ENCODE measurements at regions not wholly inside any gene's neighbourhood (a gene's known extent, or its start where the extent isn't known, plus 50 kb on each side); places are given as distances from the start of the nearest gene placed in this dataset.
"Not testable (repeated sequence)": the region's sequence is repeated elsewhere in the genome, so short reads cannot be mapped to it uniquely, and the experiment has no call there.

DNA sequence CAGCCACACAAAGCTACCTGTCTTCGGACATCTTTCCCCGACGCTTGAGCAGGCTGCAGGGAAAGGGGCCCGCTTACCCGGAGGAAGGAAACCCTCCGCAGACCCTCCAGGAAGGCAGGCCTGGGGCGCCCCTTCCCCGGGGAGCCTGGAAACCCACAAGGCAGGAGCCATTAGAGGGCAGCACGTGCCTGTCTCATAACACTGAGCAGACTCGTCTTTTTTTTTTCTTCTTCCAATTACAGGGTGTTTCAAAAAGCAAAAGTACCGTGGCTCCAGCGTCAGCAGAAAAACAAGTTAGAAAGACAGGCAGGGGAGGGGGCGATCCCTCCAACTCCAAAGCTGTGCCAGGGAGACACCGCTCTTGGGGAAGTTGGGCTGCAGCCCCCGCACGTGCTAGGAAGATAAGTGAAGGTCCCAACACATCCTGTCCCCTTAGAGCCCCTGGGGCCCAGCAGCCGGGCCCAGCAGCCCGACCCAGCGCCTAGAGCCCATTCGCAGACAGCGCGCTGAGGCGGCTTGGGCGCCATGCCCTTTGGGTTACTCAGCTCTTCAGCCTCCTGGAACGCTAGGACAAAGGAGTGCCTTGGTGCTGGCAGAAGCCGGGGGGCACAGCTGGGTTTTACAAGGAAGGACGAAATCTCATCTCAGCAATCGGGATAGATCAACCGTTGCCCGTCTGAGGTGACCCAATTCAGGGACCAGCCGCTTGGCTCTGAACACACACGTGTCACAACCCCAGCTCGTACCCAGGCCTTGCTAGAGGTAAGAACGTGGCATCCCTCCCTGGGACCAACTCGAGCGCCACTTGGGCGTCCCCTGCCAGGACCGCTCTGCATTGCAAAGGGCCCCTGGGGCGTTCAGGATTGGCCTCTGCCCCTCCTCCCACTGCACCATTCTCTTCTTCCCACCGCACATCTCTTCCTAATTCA lies 136.3 kb downstream of the LY86 start:
- peak in 1 of 2 donors; percentile 6 for DNase-seq (ENCODE audit: low read depth in 2 of 2)

DNA sequence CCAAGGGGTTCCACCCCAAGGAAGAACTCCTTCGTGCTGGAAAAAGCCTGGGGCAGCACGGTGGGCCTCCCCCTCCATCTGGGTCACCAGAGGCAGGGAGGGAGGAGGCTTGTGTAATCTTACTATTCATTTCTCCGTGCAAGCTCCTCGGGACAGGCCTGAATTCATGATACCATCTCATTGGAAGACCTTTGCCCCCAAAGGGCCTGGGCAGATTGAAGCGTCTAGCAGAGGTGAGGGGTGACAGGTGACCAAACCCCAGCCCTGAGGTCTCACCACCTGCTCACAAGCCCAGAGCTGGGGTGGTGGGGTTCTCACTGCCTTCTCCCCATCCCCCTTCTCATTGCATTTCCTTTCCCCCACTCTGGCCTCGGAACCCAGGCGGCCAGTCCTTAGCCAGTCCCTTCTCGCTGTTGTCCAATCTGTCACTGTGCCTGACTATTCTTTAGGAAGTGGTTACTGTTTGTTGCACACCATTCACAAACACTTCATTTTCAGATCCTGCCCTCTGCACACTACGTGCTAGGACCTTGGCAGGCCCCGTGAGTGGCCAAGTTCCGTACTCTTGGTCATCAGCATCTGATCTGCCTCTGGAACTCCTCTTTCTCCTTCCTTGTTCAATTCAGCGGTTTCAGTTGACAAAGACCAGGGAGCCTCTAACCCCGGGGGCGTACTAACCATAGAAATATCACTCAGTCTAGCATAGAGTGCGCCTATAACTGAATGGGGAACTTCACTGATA lies 137.1 kb downstream of the LY86 start:
- DNase-seq (ENCODE audit: low read depth in 2 of 2): no peak

DNA sequence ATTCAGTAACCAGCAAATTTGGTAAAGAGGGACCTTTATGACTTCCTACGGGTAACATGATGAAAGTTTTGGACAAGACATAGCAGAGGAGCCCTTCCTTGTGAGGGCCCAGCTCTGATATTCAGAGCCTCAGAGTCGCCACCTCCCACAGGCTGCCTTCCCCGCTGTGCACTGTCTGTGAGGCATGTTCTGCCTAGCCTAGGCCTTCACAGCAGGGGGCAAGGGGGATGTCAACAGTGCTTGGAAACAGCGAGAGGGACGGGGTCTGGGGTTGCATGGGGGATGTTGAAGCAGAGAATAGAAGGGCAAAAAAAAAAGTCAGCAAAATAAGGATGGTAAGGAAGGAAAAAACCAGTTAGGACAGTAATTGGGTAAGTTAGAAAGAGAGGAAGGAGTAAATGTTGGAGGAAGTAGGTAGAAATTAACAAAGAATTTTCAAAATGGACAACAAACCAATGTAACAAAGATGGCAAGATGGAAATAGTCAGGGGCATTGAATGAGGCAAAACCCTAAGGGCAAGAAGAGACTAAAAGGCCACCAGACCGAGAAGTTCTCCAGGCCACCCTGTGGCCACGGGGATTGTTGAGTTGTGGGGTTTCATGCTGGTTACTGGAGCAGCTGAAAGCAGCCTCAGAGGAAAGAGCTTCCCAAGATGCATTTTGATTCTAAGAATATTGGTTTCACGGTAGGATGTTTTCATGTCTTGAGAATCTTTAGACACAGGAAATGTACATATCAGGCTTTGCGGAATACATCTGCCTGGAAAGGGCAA lies 139.8 kb downstream of the LY86 start:
- no peak for DNase-seq (ENCODE audit: low read depth in 2 of 2)

DNA sequence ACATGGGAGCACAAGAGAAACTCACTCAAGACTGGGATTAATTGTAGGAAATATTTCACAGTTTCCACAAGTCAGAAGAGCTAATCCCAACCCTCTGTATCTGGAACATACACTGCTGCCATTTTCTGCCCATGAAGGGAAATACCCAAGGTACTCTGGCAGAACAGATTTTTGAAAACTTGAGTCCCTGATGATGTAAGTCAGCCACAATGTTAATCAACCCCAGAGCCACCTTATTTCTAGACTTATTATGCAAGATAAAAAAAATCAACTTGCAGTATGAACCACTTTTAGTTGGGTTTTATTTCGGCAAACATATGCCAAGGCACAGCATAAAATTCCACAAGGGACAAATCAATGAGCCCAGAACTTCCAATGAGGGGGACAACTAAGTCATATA lies 141.5 kb downstream of the LY86 start:
- no peak for DNase-seq (ENCODE audit: low read depth in 2 of 2)

DNA sequence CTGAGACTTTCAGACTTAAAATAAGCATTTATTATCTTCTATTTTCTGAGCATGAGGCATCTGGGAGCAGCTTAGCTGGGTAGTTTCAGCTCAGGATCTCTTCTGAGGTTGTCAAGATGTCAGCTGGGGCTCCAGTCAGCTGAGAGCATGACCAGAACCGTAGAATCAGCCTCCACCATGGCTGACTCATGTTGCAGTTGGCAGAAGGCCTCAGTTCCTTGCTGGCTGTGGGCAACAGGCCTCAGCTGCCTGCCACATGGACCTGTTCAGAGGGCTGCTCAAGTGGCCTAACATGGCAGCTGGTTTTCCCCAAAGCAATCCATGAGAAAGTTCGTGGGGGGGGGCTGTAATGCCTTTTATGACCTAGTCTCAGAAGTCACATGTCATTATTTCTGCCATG lies 142.3 kb downstream of the LY86 start:
- DNase-seq (ENCODE audit: low read depth in 2 of 2): no peak

DNA sequence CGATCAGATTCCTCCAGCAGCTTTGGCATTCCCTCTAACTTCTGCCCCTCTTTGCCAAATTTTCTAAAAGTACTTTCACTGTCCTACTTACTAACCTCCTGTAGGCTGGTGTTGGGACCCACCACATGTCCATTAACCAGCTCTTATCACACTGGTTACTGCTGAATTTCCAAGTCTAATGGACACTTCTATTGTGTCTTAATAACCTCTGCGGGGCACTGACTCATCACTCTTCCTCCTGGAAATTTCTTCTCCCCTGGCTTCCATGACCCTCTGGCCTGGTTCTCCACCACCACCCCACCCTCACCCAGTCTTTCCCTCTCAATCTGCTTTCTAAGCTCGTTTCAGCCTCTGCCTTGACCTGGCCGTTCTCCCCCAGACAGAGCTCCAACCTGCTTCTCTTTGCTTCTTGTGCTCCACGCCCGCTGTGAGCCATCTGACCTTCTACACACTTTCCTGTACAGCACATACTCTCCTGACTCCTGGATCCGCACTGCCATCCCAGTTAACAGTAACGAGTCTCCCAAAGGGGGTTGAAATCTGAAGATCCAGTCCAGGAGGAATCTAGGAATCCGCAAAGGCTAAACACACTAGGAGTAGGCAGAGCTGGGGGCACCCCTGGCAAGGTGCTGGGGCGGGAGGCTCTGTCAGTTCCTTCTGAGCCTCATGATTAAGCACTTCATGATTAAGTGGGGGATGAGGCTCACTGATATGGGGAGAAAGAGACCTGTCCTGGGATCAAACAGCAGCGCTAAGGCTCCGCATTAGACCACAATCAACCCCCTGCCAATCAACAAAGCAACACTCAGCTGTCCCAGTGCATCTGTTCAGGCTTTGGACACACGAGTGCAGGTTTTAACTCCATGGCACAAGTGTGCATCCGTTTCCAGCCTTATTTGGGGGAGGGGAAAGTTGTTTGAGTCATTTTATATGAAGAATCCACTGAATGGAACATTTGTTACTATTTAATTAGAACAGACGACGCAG lies 146.3 kb downstream of the LY86 start:
- DNase-seq (ENCODE audit: low read depth in 2 of 2): no peak

DNA sequence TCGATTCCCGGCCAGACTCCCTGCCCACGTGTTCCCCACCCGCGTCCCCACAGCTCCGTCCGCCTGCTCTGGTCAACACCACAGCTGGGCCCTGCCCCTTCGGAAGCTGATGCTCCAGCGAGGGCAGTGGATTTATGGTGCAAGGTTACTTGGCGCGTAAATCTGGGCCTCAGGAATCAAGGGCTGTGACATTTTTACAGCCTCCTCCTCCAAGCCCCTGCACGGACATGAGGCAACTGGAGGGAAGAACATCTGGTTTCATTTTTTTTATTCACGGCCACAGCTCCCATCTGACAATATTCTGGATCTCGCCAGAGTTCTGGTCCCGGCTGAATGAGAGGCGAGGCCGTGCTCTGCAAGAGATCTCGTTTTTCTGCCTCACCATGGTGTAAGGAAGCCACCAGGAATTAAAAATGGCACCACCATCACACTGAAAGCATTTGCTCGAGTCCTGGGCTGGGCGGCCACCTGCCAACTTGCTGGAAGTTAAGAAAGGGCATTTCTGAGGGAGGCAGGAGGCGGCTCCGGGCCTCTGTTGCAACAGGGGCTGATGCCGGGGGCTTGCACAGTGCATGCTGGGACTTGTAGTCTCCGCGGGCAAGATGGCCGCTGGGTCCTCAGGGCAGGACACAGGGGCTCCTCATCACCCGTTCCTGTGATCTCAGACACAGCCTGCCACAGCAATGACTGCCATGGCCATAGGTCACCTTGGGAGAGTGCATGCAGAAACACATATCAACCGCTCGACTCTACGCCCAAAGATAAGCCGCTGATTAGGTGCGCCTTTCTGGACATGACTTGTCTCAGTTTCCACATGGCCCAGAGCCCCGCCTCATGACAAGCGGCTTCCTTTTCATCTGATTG lies 148.5 kb downstream of the LY86 start:
- DNase-seq (ENCODE audit: low read depth in 2 of 2): no peak

DNA sequence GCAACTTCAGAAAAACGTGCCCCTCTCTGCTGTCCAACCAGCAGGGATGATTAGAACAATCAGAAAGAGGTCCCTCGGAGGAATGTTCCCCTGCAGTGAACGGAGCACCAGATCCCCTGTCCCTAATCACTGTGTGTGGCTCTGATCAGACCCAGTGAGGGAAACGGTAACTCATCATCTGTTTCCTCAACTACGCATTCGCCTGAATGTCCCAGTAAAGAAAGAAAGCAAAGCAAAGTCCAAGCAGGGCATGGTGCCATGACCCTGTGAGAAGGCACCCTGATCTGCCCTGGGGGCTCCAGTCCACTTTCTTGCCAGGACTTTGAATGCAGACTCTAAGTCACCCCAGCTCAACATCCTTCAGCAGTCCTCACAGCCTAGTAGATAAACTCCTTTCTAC lies 149.2 kb downstream of the LY86 start:
- DNase-seq (ENCODE audit: low read depth in 2 of 2): no peak

DNA sequence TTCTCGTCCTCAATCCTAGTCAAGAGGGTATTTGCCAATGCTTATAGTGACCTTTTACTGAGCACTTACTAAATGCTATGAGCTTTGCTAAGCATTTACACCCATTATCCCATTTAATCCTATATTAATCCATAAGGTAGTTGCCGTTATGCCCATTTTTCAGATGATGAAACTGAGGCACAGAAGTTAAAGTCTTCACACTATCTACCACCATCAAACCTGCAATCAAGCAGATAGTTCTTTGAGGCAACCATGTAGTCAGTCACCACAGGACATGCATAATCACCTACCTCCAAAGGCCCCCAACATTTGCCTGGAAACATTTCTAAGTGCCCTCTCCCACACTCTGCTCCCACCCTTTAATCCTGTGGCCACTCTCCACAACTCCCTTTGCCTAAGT lies 149.6 kb downstream of the LY86 start:
- DNase-seq (ENCODE audit: low read depth in 2 of 2): no peak

DNA sequence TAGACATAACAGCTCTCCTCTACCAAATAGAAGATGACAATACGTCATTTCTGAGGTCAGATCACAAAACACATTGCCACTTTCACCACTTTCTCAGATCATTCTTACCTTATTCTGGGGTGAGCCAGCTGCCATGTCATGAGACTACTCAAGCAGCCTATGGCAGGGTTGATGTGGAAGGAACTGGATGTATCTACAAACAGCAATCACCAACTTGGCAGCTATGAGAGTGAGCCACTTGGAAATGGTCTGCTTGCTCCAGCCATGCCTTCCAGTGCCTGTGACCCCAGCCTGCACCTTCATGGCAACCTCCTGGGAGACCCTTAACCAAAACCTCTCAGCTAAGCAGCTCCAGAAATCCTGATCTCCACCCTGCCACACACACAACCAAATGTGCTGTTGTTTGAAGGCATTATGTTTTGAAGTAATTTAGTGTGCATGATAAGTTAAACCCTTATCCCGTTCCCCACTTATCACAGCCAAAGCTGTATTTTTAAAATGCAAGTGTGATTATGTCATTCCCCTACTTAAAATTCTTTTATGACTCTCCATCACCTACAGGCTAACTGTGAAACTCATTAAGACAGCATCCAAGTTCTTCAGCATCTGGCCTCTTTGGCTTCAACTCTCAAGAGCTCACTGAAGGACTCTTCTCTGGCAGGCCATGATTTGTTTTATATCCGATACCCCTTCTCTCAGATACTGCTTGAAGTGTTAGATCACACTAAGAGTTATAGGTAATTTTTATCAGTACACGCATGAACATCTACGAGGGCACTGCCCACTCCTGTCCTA lies 150.6 kb downstream of the LY86 start:
- no peak for DNase-seq (ENCODE audit: low read depth in 2 of 2)

DNA sequence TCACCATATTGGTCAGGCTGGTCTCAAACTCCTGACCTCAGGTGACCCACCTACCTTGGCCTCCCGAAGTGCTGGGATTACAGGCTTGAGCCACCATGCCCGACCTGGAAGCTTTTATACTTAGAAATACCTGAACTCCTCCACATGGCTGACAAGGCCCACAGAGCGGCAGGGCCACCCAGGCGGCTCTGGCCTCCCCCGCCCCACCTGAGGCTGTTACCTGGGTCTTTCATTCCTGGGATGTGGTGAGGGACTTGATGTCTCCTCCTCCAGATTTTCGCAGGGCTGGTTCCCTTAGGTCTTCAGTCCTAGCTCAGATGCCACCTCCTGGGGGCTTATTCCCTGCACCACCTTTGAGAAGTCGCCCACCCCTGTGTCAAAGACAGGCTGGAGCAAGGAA lies 152.1 kb downstream of the LY86 start:
- no peak for DNase-seq (ENCODE audit: low read depth in 2 of 2)

DNA sequence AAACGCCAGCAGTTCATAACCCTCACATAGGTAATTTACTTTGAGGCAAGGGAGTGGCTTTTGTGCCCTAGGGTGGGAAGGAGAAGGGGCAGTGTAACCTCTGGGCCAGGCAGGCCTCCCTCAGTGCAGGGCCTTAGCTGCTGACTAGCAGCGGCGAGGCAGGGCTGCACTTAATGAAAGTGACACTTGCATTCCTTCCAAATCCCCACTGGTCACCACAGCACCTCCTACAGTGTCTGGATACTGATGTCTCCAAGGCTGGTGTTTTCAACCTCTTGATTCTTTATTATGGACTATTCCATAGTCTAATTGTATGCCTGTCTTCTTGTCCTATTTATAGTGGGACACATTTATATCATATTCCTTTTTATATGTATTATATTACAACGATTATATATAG lies 152.7 kb downstream of the LY86 start:
- DNase-seq (ENCODE audit: low read depth in 2 of 2): no peak

DNA sequence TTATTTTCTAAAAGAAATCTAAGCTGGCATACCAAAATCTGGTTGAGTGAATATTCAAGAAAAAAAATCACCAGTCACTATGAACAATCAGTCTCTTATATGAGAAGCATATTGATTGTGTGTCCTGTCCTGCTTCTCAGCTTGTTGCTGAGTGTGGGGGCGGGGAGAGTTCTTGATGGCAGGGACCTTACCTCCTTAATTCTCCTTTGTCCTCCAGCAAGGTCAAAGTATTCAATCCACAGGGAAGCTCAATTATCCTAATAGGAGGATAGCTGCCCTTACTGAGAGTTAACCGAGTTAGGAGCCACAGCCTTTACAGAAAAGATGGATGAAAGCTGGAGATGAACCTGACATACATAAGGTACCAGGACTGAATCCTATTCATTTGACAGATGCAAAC lies 154.0 kb downstream of the LY86 start:
- DNase-seq (ENCODE audit: low read depth in 2 of 2): no peak

DNA sequence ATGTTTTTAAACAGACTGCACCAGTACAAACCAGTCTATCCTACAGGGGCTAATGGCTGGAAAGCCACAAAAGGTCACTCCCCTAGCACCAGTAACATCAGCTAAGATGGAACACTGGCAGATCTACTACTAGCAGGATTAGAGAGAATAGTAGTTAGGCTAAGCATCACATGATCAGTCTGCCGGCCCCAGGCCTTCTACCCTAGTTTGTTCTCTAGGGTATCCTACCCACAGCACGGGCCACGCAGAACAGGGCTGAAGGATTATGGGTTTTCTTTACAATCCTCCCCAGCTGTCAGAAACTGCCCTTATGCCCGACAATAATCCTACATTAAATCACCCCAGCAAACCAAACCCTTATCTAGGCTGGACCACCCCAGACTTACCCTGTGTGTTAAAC lies 156.0 kb downstream of the LY86 start:
- no peak for DNase-seq (ENCODE audit: low read depth in 2 of 2)

DNA sequence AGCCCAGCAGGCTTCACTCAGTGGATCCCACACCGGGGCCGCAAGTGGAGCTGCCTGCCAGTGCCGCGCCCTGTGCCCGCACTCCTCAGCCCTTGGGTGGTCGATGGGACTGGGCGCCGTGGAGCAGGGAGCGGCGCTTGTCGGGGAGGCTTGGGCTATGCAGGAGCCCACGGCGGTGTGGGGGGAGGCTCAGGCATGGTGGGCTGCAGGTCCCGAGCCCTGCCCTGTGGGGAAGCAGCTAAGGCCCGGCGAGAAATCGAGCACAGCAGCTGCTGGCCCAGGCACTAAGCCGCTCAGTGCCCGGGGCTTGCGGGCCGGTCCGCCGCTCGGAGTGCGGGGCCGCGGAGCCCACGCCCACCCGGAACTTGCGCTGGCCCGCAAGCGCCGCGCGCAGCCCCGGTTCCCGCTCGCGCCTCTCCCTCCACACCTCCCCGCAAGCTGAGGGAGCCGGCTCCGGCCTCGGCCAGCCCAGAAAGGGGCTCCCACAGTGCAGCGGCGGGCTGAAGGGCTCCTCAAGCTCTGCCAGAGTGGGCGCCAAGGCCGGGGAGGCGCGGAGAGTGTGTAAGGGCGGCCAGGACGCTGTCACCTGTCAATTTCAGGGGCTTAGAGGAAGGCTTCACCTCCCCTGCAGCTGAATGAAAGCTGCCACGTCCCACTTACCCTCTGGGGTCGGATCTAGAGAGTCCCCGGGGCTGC lies 157.3 kb downstream of the LY86 start:
- not testable (repeated sequence) for DNase-seq (ENCODE audit: low read depth in 2 of 2)

DNA sequence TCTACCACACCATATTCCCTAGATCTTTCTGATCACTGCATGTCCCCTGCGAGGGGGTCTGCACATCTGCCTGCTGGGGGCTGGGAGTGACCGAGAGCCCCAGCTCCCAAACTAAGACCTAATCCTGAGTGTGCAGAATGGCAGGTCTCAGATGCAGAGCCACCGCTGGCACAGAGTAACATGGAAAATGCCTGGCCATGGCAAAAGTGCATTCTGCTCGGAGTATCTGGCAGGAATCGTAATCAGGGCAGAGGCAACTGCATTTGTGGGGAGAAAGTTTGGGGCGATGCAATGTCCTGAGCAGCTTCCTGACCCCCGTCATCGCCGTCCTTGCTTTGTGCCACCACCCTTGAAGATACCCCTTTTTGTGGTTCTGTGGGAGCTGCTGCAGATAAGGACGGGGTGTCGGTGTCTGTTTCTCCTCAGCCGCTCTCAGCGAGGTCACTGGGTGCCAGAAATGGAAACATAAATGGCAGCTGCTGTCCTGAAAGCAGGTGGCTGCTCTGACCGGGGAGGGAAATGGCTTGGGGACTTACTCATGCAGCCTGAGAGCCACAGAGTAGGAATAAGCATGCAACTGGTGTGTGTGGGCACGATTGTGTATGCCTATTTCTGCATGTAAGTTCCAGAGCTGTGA lies 157.9 kb downstream of the LY86 start:
- DNase-seq (ENCODE audit: low read depth in 2 of 2): no peak

DNA sequence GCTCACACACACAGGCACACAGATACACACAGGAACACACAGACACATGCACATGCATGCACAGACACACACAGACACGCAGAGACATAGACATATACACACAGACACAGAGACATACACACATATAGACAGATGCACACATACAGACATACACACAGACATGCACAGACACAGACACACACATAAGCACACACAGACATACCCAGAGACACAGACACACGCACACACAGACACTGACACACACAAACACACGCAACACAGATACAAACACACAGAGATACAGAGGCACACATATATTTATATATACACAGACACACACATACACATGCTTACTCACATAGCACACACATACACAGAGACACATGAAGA lies 158.4 kb downstream of the LY86 start:
- DNase-seq (ENCODE audit: low read depth in 2 of 2): no peak

DNA sequence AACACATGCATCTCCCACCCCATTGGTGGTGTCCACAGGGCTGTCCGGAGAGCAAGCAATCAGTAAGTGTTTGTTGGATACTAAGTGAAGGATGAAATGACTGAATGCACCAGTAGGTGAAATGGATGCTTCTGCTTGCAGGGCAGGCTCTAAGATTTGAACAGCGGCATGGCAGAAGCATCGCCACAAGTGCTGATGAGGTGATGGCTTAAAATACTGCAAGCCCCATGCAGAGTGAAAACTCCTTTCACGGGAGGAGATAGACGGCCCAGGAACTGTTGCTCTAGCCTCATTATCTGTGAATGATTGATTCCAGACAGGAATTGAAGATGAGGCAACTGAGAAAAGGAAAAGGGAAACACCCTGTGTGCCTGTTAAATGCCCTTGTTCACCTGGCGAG lies 158.9 kb downstream of the LY86 start:
- no peak for DNase-seq (ENCODE audit: low read depth in 2 of 2)
